Heart left ventricle (tissue), 13 donors: ENCODE measurements at regions not wholly inside any gene's neighbourhood (a gene's known extent, or its start where the extent isn't known, plus 50 kb on each side); places are given as distances from the start of the nearest gene placed in this dataset.

ENCODE experiments used
- POLR2A ChIP-seq, 2 donors: fragments of 450-650 bp; IDR thresholded peaks; one replicate each; pipeline ENCODE4 v1.6.1; 2017; ENCODE audit warnings: antibody characterized with exemption in 2 of 2, mild to moderate bottlenecking in 2 of 2, moderate library complexity in 2 of 2
- TF ChIP-seq, protein P1 (sequence below), 12 donors: fragments of 200-600 bp; sonication (generic) in 4 of 12; IDR thresholded peaks; one replicate each; pipeline versions ENCODE4 v1.5.0 to v1.8.0; 2018 to 2022; ENCODE audit warnings: antibody characterized with exemption in 12 of 12, mild to moderate bottlenecking in 5 of 12
- donor health status: ischemic (EF 13 %, LVEDD 7.1; RV severe dilation, severe dysfunction).
- donor health status: DM: no; HTN: yes; CAD: no.
- donor health status: DM: no; HTN: no; CAD: no.
- donor health status: ischemic (EF 25% LVEDD 6.9; RV normal size, moderate dysfunction).
- donor health status: ischemic (EF 25% LVEDD 5.7; RV mildly dilated, moderate dysfunction).
- donor health status: ischemic (EF 35%, LVEDD 5.7; RV mildly dilated, moderate dysfunction).
- donor health status: nonischemic (EF 11% LVEDD 7.7; RV severe dilation, severe dysfunction).
- donor health status: DM: yes; HTN: yes; CAD: no.
- donor health status: PGD.
- donor health status: ischemic (EF 29% LVEDD 5.4; RV normal size, mild dysfunction).
- donor health status: nonischemic (EF 23%, LVEDD 6.1; RV moderate dilation, normal function).

DNA sequence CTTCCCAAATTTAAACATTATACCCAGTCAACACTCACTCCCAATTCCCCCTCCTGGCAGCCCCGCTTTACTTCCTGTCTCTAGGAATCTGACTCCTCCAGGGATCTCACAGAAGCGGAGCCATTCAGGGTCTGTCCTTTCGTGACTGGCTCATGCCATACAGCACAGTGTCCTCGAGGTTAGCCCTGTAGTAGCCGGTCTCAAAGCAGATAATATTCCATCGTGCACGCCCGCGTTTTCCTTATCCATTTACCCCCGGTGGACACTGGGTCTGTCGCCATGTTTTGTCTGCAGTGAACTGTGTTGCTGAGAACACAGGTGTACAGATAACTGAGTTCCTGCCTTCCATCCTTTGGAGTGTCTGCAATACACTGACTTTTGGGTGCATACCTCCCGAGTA lies 95.3 kb downstream of the TTLL2 start:
- TF ChIP-seq, protein P1, sequence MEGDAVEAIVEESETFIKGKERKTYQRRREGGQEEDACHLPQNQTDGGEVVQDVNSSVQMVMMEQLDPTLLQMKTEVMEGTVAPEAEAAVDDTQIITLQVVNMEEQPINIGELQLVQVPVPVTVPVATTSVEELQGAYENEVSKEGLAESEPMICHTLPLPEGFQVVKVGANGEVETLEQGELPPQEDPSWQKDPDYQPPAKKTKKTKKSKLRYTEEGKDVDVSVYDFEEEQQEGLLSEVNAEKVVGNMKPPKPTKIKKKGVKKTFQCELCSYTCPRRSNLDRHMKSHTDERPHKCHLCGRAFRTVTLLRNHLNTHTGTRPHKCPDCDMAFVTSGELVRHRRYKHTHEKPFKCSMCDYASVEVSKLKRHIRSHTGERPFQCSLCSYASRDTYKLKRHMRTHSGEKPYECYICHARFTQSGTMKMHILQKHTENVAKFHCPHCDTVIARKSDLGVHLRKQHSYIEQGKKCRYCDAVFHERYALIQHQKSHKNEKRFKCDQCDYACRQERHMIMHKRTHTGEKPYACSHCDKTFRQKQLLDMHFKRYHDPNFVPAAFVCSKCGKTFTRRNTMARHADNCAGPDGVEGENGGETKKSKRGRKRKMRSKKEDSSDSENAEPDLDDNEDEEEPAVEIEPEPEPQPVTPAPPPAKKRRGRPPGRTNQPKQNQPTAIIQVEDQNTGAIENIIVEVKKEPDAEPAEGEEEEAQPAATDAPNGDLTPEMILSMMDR (IDR thresholded peaks at IDR 0.05) = no peak
- no peak for TF ChIP-seq POLR2A (IDR thresholded peaks at IDR 0.05)
